PC-3 (cell line): ENCODE measurements at regions not wholly inside any gene's neighbourhood (a gene's known extent, or its start where the extent isn't known, plus 50 kb on each side); places are given as distances from the start of the nearest gene placed in this dataset.

Source experiments
- ATAC-seq: fragments of 200-7000 bp; cut with Tn5 transposase; 2 replicates; pipeline ENCODE4 v1.9.1; 2020; ENCODE audit warnings: mild to moderate bottlenecking, moderate library complexity
- BruUV-seq: library from RNA; stranded (reverse); fragments of 400-500 nt; replicated peaks from 2 replicates; lab custom pipeline; 2021; lab: Mats Ljungman, UMichigan
- CTCF ChIA-PET: fragments of 300-600 bp; sonication (Branson Sonifier 250); formaldehyde crosslinking; loops from one replicate; lab custom pipeline; 2022; ENCODE audit warnings: antibody characterized with exemption; lab: Charles Lee
- POLR2A ChIA-PET: fragments of 300-600 bp; sonication (Branson Sonifier 250); formaldehyde crosslinking; loops from one replicate; lab custom pipeline; 2022; ENCODE audit warnings: antibody characterized with exemption; ENCODE audit not compliant: unreplicated experiment; lab: Charles Lee
- DNase-seq: peaks from one replicate; pipeline ENCODE4 v3.0.0-alpha.2; 2015
- H2AFZ ChIP-seq: fragments of 300-600 bp; sonication (generic); 2 replicates; pipeline ENCODE4 v1.6.0; 2016; ENCODE audit warnings: antibody characterized with exemption, low read length
- H3F3A ChIP-seq: fragments of 300-600 bp; sonication (generic); one replicate; pipeline ENCODE4 v1.6.0; 2017; ENCODE audit warnings: antibody characterized with exemption, low read length, control low read depth, mild to moderate bottlenecking; ENCODE audit not compliant: unreplicated experiment
- H3K27ac ChIP-seq: fragments of 300-600 bp; sonication (generic); 2 replicates; pipeline ENCODE4 v1.5.1; 2016; ENCODE audit warnings: mild to moderate bottlenecking, low read length
- H3K27me3 ChIP-seq: fragments of 300-600 bp; sonication (generic); 2 replicates; pipeline ENCODE4 v1.6.1; 2016; ENCODE audit warnings: low read length, mixed read lengths
- H3K36me3 ChIP-seq: fragments of 300-600 bp; sonication (generic); 2 replicates; pipeline ENCODE4 v1.6.1; 2016; ENCODE audit warnings: low read depth, mixed run types, low read length, mixed read lengths
- H3K4me1 ChIP-seq: fragments of 300-600 bp; sonication (generic); 2 replicates; pipeline ENCODE4 v1.5.1; 2016; ENCODE audit warnings: low read length; ENCODE audit not compliant: insufficient read depth
- H3K4me2 ChIP-seq: fragments of 300-600 bp; sonication (generic); 2 replicates; pipeline ENCODE4 v1.6.0; 2016; ENCODE audit warnings: low read length
- H3K4me3 ChIP-seq: fragments of 300-600 bp; sonication (generic); 2 replicates; pipeline ENCODE4 v1.5.1; 2016; ENCODE audit warnings: mild to moderate bottlenecking, low read length, mixed read lengths
- H3K79me2 ChIP-seq: fragments of 300-600 bp; sonication (generic); 2 replicates; pipeline ENCODE4 v1.6.1; 2017; ENCODE audit warnings: low read length, mixed read lengths
- H3K9ac ChIP-seq: fragments of 300-600 bp; sonication (generic); 2 replicates; pipeline ENCODE4 v1.6.0; 2016; ENCODE audit warnings: mild to moderate bottlenecking, low read length
- H3K9me2 ChIP-seq: fragments of 300-600 bp; sonication (generic); replicated peaks from 2 replicates; pipeline ENCODE4 v1.6.1; 2016; ENCODE audit warnings: mixed run types, low read length, mixed read lengths
- H3K9me3 ChIP-seq: fragments of 300-600 bp; sonication (generic); 2 replicates; pipeline ENCODE4 v1.6.1; 2016; ENCODE audit warnings: low read length, mixed read lengths
- H4K20me1 ChIP-seq: fragments of 300-600 bp; sonication (generic); 2 replicates; pipeline ENCODE4 v1.6.1; 2016; ENCODE audit warnings: low read length, mixed read lengths
- EZH2 ChIP-seq: fragments of 300-600 bp; sonication (generic); IDR thresholded peaks from one replicate; pipeline ENCODE4 v1.6.1; 2017; ENCODE audit warnings: antibody characterized with exemption, mild to moderate bottlenecking, low read length; ENCODE audit not compliant: unreplicated experiment
- EZH2phosphoT487 ChIP-seq: fragments of 300-600 bp; sonication (generic); IDR thresholded peaks from 2 replicates; pipeline ENCODE4 v1.6.1; 2018; ENCODE audit warnings: mild to moderate bottlenecking, antibody characterized with exemption, low read length, borderline replicate concordance
- intact Hi-C: fragments of 100-400 bp; cut with micrococcal nuclease; formaldehyde crosslinking; loops from 2 replicates; pipeline ENCODE4 v1.9.0; 2023
- TF ChIP-seq, protein P1 (sequence below): fragments of 300-600 bp; sonication (generic); conservative IDR thresholded peaks from 2 replicates; pipeline ENCODE4 v1.5.1; 2017; ENCODE audit warnings: antibody characterized with exemption, low read depth, mild to moderate bottlenecking, low read length

GRCh38 chr6:14474816-14475215, 357.2 kb downstream of the CD83 start:
- ATAC-seq, result no peak
- BruUV-seq, result no TSS peak
- no peak overlapping the region for H3K4me2 ChIP-seq

DNA sequence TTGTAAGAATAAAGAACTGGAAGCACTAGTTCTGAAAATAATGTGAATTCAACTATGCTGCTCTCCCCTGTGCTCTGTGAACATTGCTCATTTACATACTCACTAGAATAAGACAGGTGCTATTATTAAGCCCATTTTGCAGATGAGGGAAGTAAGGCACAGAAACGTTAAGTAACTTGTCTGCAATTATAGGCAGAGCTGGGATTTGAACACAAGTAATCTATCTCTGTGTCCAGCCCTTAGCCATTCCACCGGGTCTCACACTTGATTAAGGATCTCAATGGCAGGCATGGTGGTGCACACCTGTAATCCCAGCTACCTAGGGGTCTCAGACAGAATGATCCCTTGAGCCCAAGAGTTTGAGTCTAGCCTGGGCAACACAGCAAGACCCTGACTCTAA, 357.7 kb downstream of the CD83 start:
- no peaks in the 10 kb centered on the region for H3K27me3 ChIP-seq
- H4K20me1 ChIP-seq, result no peaks in the 10 kb centered on the region
- no peak overlapping the region for H2AFZ ChIP-seq
- BruUV-seq, result no TSS peak
- no peaks in the 10 kb centered on the region for H3K4me1 ChIP-seq
- DNase-seq, result no peak
- H3K9me3 ChIP-seq, result 0 out of 2 replicates have a peak, but pooled peaks cover 3% of the 10 kb centered on the region
- H3K27ac ChIP-seq, result no peak overlapping the region
- H3K4me2 ChIP-seq, result no peak overlapping the region
- CTCF ChIA-PET, result no interaction called here
- no peaks in the 10 kb centered on the region for H3F3A ChIP-seq
- POLR2A ChIA-PET, result no interaction called here
- no peak overlapping the region for H3K9ac ChIP-seq
- TF ChIP-seq EZH2phosphoT487 (no peak), EZH2 (no peak)
- TF ChIP-seq, protein P1, sequence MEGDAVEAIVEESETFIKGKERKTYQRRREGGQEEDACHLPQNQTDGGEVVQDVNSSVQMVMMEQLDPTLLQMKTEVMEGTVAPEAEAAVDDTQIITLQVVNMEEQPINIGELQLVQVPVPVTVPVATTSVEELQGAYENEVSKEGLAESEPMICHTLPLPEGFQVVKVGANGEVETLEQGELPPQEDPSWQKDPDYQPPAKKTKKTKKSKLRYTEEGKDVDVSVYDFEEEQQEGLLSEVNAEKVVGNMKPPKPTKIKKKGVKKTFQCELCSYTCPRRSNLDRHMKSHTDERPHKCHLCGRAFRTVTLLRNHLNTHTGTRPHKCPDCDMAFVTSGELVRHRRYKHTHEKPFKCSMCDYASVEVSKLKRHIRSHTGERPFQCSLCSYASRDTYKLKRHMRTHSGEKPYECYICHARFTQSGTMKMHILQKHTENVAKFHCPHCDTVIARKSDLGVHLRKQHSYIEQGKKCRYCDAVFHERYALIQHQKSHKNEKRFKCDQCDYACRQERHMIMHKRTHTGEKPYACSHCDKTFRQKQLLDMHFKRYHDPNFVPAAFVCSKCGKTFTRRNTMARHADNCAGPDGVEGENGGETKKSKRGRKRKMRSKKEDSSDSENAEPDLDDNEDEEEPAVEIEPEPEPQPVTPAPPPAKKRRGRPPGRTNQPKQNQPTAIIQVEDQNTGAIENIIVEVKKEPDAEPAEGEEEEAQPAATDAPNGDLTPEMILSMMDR, result no peak
- intact Hi-C loops, result no loop called here
- H3K9me2 ChIP-seq, result no peaks in the 10 kb centered on the region
- H3K79me2 ChIP-seq, result no peaks in the 10 kb centered on the region
- H3K4me3 ChIP-seq, result no peak overlapping the region
- ATAC-seq, result no peak
- no peaks in the 10 kb centered on the region; the same call in 1 of the 2 replicates for H3K36me3 ChIP-seq

More at GRCh38 chr6:14474816-14475215, 357.2 kb downstream of the CD83 start:
- H3K9ac ChIP-seq, result no peak overlapping the region
- no peak overlapping the region for H3K27ac ChIP-seq
- H3K9me3 ChIP-seq, result 0 out of 2 replicates have a peak, but pooled peaks cover 3% of the 10 kb centered on the region
- H3F3A ChIP-seq, result no peaks in the 10 kb centered on the region
- no peak overlapping the region for H3K4me3 ChIP-seq
- H3K27me3 ChIP-seq, result no peaks in the 10 kb centered on the region
- DNase-seq, result no peak
- H3K4me1 ChIP-seq, result no peaks in the 10 kb centered on the region
- ChIA-PET CTCF (no interaction called here), POLR2A (no interaction called here)
- H2AFZ ChIP-seq, result no peak overlapping the region
- no peaks in the 10 kb centered on the region for H3K9me2 ChIP-seq
- no peaks in the 10 kb centered on the region; the same call in 1 of the 2 replicates for H3K36me3 ChIP-seq
- H4K20me1 ChIP-seq, result no peaks in the 10 kb centered on the region
- intact Hi-C loops, result no loop called here
- TF ChIP-seq EZH2phosphoT487 (no peak), EZH2 (no peak)
- TF ChIP-seq, protein P1, result no peak
- no peaks in the 10 kb centered on the region for H3K79me2 ChIP-seq

- Histone ChIP-seq H3K27ac (no peak overlapping the region), H3K9me3 (no peaks in the 10 kb centered on the region), H3K4me2 (no peak overlapping the region), H3K36me3 (no peaks in the 10 kb centered on the region; the same call in 1 of the 2 replicates), H3K9me2 (no peaks in the 10 kb centered on the region), H2AFZ (peak overlapping the region; percentile 31; the same call in 1 of the 2 replicates), H3K79me2 (no peaks in the 10 kb centered on the region), H4K20me1 (no peaks in the 10 kb centered on the region), H3K4me3 (no peak overlapping the region), H3K9ac (no peak overlapping the region), H3K4me1 (no peaks in the 10 kb centered on the region), H3F3A (no peaks in the 10 kb centered on the region), H3K27me3 (no peaks in the 10 kb centered on the region)
- DNase-seq (no peak), ATAC-seq (peak; percentile 29; the same call in 1 of the 2 replicates)
- CTCF ChIA-PET, result no interaction called here
- intact Hi-C loops, result no loop called here
- TF ChIP-seq EZH2phosphoT487 (no peak), EZH2 (no peak)
- TF ChIP-seq, protein P1, result no peak
- POLR2A ChIA-PET, result no interaction called here
- no TSS peak for BruUV-seq
These were observed 359.4 kb downstream of the CD83 start for GRCh38 chr6:14476793-14477531.
